ENCODE measurements at regions not wholly inside any gene's neighbourhood (a gene's known extent, or its start where the extent isn't known, plus 50 kb on each side); places are given as distances from the start of the nearest gene placed in this dataset.
A peak's percentile ranks its signal among the peaks of the same experiment; 100 is the strongest.

- Histone ChIP-seq H3K27ac (ENCODE audit: low read length) (no peak overlapping the region), H3F3A (ENCODE audit: insufficient read depth, low read length, poor library complexity, severe bottlenecking) (no peaks in the 10 kb centered on the region), H3K36me3 (ENCODE audit: insufficient read depth, low read length) (no peaks in the 10 kb centered on the region), H2AFZ (ENCODE audit: low read depth, low read length) (no peak overlapping the region), H3K9ac (ENCODE audit: low read length) (no peak overlapping the region), H3K9me2 (ENCODE audit: insufficient read depth, low read length) (no peaks in the 10 kb centered on the region), H3K9me3 (ENCODE audit: low read length) (no peaks in the 10 kb centered on the region), H3K4me2 (ENCODE audit: low read length) (no peak overlapping the region), H3K4me3 (ENCODE audit: low read length) (no peak overlapping the region), H4K20me1 (ENCODE audit: insufficient read depth) (no peaks in the 10 kb centered on the region), H3K27me3 (ENCODE audit: insufficient read depth, low read depth, low read length) (no peaks in the 10 kb centered on the region), H3K79me2 (replicated peaks; ENCODE audit: insufficient read depth, low read length) (no peaks in the 10 kb centered on the region)
- no peak for TF ChIP-seq RAD21 (conservative IDR thresholded peaks at IDR 0.05)
- no peak for TF ChIP-seq CTCF (IDR thresholded peaks at IDR 0.05; ENCODE audit: poor library complexity, severe bottlenecking)
- TF ChIP-seq, protein P1, sequence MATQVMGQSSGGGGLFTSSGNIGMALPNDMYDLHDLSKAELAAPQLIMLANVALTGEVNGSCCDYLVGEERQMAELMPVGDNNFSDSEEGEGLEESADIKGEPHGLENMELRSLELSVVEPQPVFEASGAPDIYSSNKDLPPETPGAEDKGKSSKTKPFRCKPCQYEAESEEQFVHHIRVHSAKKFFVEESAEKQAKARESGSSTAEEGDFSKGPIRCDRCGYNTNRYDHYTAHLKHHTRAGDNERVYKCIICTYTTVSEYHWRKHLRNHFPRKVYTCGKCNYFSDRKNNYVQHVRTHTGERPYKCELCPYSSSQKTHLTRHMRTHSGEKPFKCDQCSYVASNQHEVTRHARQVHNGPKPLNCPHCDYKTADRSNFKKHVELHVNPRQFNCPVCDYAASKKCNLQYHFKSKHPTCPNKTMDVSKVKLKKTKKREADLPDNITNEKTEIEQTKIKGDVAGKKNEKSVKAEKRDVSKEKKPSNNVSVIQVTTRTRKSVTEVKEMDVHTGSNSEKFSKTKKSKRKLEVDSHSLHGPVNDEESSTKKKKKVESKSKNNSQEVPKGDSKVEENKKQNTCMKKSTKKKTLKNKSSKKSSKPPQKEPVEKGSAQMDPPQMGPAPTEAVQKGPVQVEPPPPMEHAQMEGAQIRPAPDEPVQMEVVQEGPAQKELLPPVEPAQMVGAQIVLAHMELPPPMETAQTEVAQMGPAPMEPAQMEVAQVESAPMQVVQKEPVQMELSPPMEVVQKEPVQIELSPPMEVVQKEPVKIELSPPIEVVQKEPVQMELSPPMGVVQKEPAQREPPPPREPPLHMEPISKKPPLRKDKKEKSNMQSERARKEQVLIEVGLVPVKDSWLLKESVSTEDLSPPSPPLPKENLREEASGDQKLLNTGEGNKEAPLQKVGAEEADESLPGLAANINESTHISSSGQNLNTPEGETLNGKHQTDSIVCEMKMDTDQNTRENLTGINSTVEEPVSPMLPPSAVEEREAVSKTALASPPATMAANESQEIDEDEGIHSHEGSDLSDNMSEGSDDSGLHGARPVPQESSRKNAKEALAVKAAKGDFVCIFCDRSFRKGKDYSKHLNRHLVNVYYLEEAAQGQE (IDR thresholded peaks at IDR 0.05; ENCODE audit: borderline replicate concordance), result no peak
Measured at GRCh38 chr6:164037171-164037870, 622.8 kb downstream of the QKI start.

DNA sequence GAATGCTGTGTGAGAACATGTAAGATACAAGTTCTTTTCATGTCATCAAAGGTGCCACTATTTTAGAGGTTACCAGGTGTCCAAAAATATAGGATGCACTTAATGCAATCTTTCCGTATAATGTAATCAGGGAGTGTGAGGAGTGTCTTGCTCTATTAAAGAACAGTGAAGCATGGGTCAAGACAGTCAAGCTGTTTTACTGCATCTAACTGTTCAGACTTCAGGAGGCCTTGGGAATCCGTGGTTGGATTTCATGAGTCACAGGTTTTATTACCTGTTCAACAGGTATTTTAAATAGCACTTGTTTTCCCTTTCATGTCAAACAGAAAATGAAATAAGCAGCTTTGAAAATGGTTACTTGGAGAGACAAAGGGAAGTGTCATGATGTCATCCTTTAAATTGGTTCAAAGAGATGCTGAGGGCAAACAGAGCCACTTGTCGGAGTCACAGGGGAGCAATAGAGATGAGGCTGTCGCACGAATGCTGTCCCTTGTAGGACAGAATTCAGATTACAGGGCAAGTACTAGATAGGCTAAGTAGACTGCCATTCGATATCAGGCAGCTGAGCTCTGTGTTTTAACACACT lies 621.5 kb downstream of the QKI start:
- Histone ChIP-seq H3K4me2 (ENCODE audit: low read length) (no peak overlapping the region), H3K4me3 (ENCODE audit: low read length) (no peak overlapping the region)
- no peak for TF ChIP-seq MXI1 (conservative IDR thresholded peaks at IDR 0.05; ENCODE audit: poor library complexity, severe bottlenecking)
- TF ChIP-seq POLR2AphosphoS5 (IDR thresholded peaks at IDR 0.05), result peak; percentile 56
- TF ChIP-seq SMC3 (conservative IDR thresholded peaks at IDR 0.05; ENCODE audit: poor library complexity), result no peak
- TF ChIP-seq EP300 (conservative IDR thresholded peaks at IDR 0.05; ENCODE audit: poor library complexity, severe bottlenecking), result peak; percentile 58

DNA sequence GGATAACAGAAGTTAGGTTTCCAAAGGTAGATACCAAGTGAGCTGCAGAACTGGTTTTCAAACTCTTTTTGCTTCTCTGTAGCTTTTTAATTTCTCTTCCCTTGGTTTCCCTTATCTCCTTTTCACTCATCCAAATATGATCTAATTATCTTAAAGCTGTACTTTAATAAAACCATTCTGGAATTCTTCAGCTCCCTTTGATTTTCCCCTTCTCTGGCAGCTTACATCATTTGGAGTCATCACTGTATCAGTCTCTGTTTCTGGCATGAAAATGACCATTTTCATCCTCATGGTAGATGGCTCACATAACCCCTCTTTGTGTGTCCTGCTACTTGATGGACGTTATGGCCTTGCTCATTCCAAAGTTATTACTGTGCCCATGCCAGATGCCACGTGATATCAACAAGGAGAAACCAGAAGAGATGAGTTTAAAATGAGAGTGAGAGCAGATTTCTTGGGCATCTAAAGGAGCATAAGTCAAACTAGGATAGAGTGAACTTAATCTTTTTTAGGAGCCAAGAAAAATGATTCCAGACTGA lies 620.2 kb downstream of the QKI start:
- no peaks in the 10 kb centered on the region for H3K27me3 ChIP-seq (ENCODE audit: insufficient read depth, low read depth, low read length)
- H3K4me3 ChIP-seq (ENCODE audit: low read length), result no peak overlapping the region
- H3K9me3 ChIP-seq (ENCODE audit: low read length), result no peaks in the 10 kb centered on the region
- H3K36me3 ChIP-seq (ENCODE audit: insufficient read depth, low read length), result no peaks in the 10 kb centered on the region
- no peaks in the 10 kb centered on the region for H3F3A ChIP-seq (ENCODE audit: insufficient read depth, low read length, poor library complexity, severe bottlenecking)
- no peaks in the 10 kb centered on the region for H3K79me2 ChIP-seq (replicated peaks; ENCODE audit: insufficient read depth, low read length)
- no peak overlapping the region for H3K27ac ChIP-seq (ENCODE audit: low read length)
- no peak overlapping the region for H3K9ac ChIP-seq (ENCODE audit: low read length)
- no peaks in the 10 kb centered on the region for H3K9me2 ChIP-seq (ENCODE audit: insufficient read depth, low read length)
- H2AFZ ChIP-seq (ENCODE audit: low read depth, low read length), result no peak overlapping the region
- H3K4me2 ChIP-seq (ENCODE audit: low read length), result no peak overlapping the region
- no peaks in the 10 kb centered on the region for H4K20me1 ChIP-seq (ENCODE audit: insufficient read depth)
- TF ChIP-seq MXI1 (conservative IDR thresholded peaks at IDR 0.05; ENCODE audit: poor library complexity, severe bottlenecking) (no peak), CTCF (IDR thresholded peaks at IDR 0.05; ENCODE audit: poor library complexity, severe bottlenecking) (no peak), SMC3 (conservative IDR thresholded peaks at IDR 0.05; ENCODE audit: poor library complexity) (no peak), RAD21 (conservative IDR thresholded peaks at IDR 0.05) (no peak), POLR2AphosphoS5 (IDR thresholded peaks at IDR 0.05) (no peak), EZH2 (IDR thresholded peaks at IDR 0.05; ENCODE audit: borderline replicate concordance, insufficient read depth, low read length, poor library complexity, severe bottlenecking) (no peak), EP300 (conservative IDR thresholded peaks at IDR 0.05; ENCODE audit: poor library complexity, severe bottlenecking) (no peak)
- TF ChIP-seq, protein P1 (IDR thresholded peaks at IDR 0.05; ENCODE audit: borderline replicate concordance), result no peak

More for the DNA sequence above, 621.5 kb downstream of the QKI start:
- Histone ChIP-seq H3K79me2 (replicated peaks; ENCODE audit: insufficient read depth, low read length) (no peaks in the 10 kb centered on the region), H3K27me3 (ENCODE audit: insufficient read depth, low read depth, low read length) (no peaks in the 10 kb centered on the region), H3K9me2 (ENCODE audit: insufficient read depth, low read length) (no peaks in the 10 kb centered on the region), H3K9ac (ENCODE audit: low read length) (no peak overlapping the region), H2AFZ (ENCODE audit: low read depth, low read length) (no peak overlapping the region), H3K27ac (ENCODE audit: low read length) (no peak overlapping the region), H4K20me1 (ENCODE audit: insufficient read depth) (no peaks in the 10 kb centered on the region), H3K9me3 (ENCODE audit: low read length) (no peaks in the 10 kb centered on the region), H3K36me3 (ENCODE audit: insufficient read depth, low read length) (no peaks in the 10 kb centered on the region), H3F3A (ENCODE audit: insufficient read depth, low read length, poor library complexity, severe bottlenecking) (no peaks in the 10 kb centered on the region)

All from neural cell (in vitro differentiated cells).